HEK293 (cell line): ENCODE measurements at regions not wholly inside any gene's neighbourhood (a gene's known extent, or its start where the extent isn't known, plus 50 kb on each side); places are given as distances from the start of the nearest gene placed in this dataset.

Source experiments
- CTCF ChIA-PET: fragments of 350-600 bp; formaldehyde crosslinking; extraction: SDS; loops from one replicate; lab custom pipeline; 2021; ENCODE audit warnings: antibody characterized with exemption; lab: Yijun Ruan, JAX
- POLR2A ChIA-PET: fragments of 300-600 bp; formaldehyde crosslinking; extraction: SDS; loops from one replicate; lab custom pipeline; 2020; ENCODE audit warnings: antibody characterized with exemption, inconsistent platforms; lab: Yijun Ruan, JAX
- H3K27ac ChIP-seq: fragments of 200-500 bp; sonication (Bioruptor generic); 2 replicates; pipeline ENCODE4 v1.5.1; 2014; ENCODE audit warnings: low read depth, low read length, control low read depth, inconsistent platforms; ENCODE audit errors: extremely low read depth
- H3K36me3 ChIP-seq, 2 experiments: fragments of 200-500 bp in 1 of 2; sonication (Bioruptor generic) in 1 of 2; 1 replicate in 1 of 2; 2 replicates in 1 of 2; pipeline ENCODE4 v1.5.1; 2014 to 2017; ENCODE audit warnings: inconsistent platforms in 2 of 2, low read length in 2 of 2; ENCODE audit not compliant: control insufficient read depth in 2 of 2, insufficient read depth in 1 of 2
- H3K4me1 ChIP-seq: fragments of 200-500 bp; sonication (Bioruptor generic); 2 replicates; pipeline ENCODE4 v1.5.1; 2014; ENCODE audit warnings: mild to moderate bottlenecking, low read length, inconsistent platforms; ENCODE audit not compliant: control insufficient read depth, insufficient read depth
- H3K4me3 ChIP-seq: 2 replicates; pipeline ENCODE4 v1.5.1; 2011; ENCODE audit warnings: low read depth, mild to moderate bottlenecking, control low read depth, low read length, moderate library complexity
- H3K9me3 ChIP-seq: fragments of 200-500 bp; sonication (Bioruptor generic); 2 replicates; pipeline ENCODE4 v1.5.1; 2014; ENCODE audit warnings: low read depth, low read length, inconsistent platforms; ENCODE audit not compliant: control insufficient read depth, insufficient read depth
- GLIS2 ChIP-seq: fragments of 450-650 bp; formaldehyde crosslinking; IDR thresholded peaks from 2 replicates; pipeline ENCODE4 v1.5.1; 2016; ENCODE audit warnings: missing biosample characterization, missing genetic modification characterization
- HOXA7 ChIP-seq: sonication (generic); formaldehyde crosslinking; IDR thresholded peaks from 2 replicates; pipeline ENCODE4 v1.8.1; 2022; ENCODE audit warnings: missing genetic modification reagents, borderline replicate concordance
- ZBTB7A ChIP-seq: fragments of 450-650 bp; formaldehyde crosslinking; IDR thresholded peaks from 2 replicates; pipeline ENCODE4 v1.5.1; 2016; ENCODE audit warnings: low read depth, missing biosample characterization, missing genetic modification characterization
- ZEB2 ChIP-seq: fragments of 450-650 bp; formaldehyde crosslinking; IDR thresholded peaks from 2 replicates; pipeline ENCODE4 v1.5.1; 2016; ENCODE audit warnings: missing biosample characterization, missing genetic modification characterization
- ZNF10 ChIP-seq: fragments of 450-650 bp; formaldehyde crosslinking; IDR thresholded peaks from 2 replicates; pipeline ENCODE4 v1.5.1; 2017; ENCODE audit warnings: missing biosample characterization, missing genetic modification characterization
- ZNF146 ChIP-seq: fragments of 450-650 bp; formaldehyde crosslinking; IDR thresholded peaks from 2 replicates; pipeline ENCODE4 v1.5.1; 2016; ENCODE audit warnings: missing biosample characterization, missing genetic modification characterization
- ZNF214 ChIP-seq: fragments of 450-650 bp; formaldehyde crosslinking; IDR thresholded peaks from 2 replicates; pipeline ENCODE4 v1.5.1; 2017; ENCODE audit warnings: missing biosample characterization, mild to moderate bottlenecking, missing genetic modification characterization, borderline replicate concordance
- ZNF274 ChIP-seq, 2 experiments: fragments of 200-500 bp in 1 of 2; fragments of 450-650 bp in 1 of 2; sonication (Bioruptor generic) in 1 of 2; formaldehyde crosslinking in 1 of 2; IDR thresholded peaks; 2 replicates each; pipeline versions ENCODE4 v1.5.1 to v1.6.1; 2014 to 2016; ENCODE audit warnings: borderline replicate concordance in 1 of 2, inconsistent platforms in 1 of 2, low read length in 1 of 2, missing biosample characterization in 1 of 2, missing genetic modification characterization in 1 of 2
- ZNF302 ChIP-seq: fragments of 450-650 bp; formaldehyde crosslinking; IDR thresholded peaks from 2 replicates; pipeline ENCODE4 v1.5.1; 2016; ENCODE audit warnings: missing biosample characterization, missing genetic modification characterization, low read depth
- ZNF514 ChIP-seq: fragments of 450-650 bp; formaldehyde crosslinking; IDR thresholded peaks from 2 replicates; pipeline ENCODE4 v1.5.1; 2016; ENCODE audit warnings: missing biosample characterization, missing genetic modification characterization
- ZNF549 ChIP-seq: fragments of 450-650 bp; IDR thresholded peaks from 2 replicates; pipeline ENCODE4 v1.5.1; 2018; ENCODE audit warnings: missing biosample characterization, missing genetic modification characterization, mild to moderate bottlenecking, inconsistent platforms, moderate library complexity
- ZNF76 ChIP-seq: fragments of 450-650 bp; formaldehyde crosslinking; IDR thresholded peaks from 2 replicates; pipeline ENCODE4; 2016; ENCODE audit warnings: low read depth, missing biosample characterization, missing genetic modification characterization, borderline replicate concordance
- ZNF776 ChIP-seq: fragments of 450-650 bp; formaldehyde crosslinking; IDR thresholded peaks from 2 replicates; pipeline ENCODE4 v1.5.0; 2017; ENCODE audit warnings: missing biosample characterization, missing genetic modification characterization, borderline replicate concordance
- ZNF843 ChIP-seq: fragments of 450-650 bp; formaldehyde crosslinking; IDR thresholded peaks from 2 replicates; pipeline ENCODE4 v1.5.1; 2016; ENCODE audit warnings: missing biosample characterization, missing genetic modification characterization
- ZXDB ChIP-seq: fragments of 450-650 bp; formaldehyde crosslinking; IDR thresholded peaks from 2 replicates; pipeline ENCODE4 v1.5.1; 2016; ENCODE audit warnings: missing biosample characterization, missing genetic modification characterization
- TF ChIP-seq, protein P1 (sequence below): fragments of 450-650 bp; formaldehyde crosslinking; IDR thresholded peaks from 2 replicates; pipeline ENCODE4 v1.5.1; 2016; ENCODE audit warnings: missing biosample characterization, missing genetic modification characterization
- TF ChIP-seq, protein P2 (sequence below): IDR thresholded peaks from 2 replicates; pipeline ENCODE4 v1.6.1; 2011; ENCODE audit warnings: mild to moderate bottlenecking, low read depth, low read length, borderline replicate concordance
- TF ChIP-seq, protein P3 (sequence below): fragments of 450-650 bp; formaldehyde crosslinking; IDR thresholded peaks from 2 replicates; pipeline ENCODE4 v1.5.1; 2016; ENCODE audit warnings: missing biosample characterization, missing genetic modification characterization
- TF ChIP-seq, protein P4 (sequence below): fragments of 450-650 bp; formaldehyde crosslinking; IDR thresholded peaks from 2 replicates; pipeline ENCODE4 v1.5.1; 2016; ENCODE audit warnings: missing biosample characterization, missing genetic modification characterization

DNA sequence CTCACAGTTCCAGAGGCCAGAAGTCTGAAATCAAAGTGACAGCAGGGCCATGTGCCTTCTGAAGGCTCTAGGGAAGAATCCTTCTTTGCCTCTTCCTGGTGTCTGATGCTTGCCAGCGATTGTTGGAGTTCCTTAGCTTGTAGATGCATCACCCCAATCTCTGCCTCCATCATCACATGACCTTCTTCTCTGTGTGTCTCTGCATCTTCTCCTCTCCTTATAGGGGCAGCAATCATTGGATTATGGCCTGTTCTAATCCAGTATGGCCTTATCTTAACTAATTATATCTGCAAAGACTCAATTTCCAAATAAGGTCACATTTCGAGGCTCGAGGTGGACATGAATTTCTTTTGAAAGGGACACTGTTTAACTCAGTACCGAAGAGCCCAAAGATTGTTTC, 71.7 kb upstream of the RAI2 start (continued):
- TF ChIP-seq, protein P1, sequence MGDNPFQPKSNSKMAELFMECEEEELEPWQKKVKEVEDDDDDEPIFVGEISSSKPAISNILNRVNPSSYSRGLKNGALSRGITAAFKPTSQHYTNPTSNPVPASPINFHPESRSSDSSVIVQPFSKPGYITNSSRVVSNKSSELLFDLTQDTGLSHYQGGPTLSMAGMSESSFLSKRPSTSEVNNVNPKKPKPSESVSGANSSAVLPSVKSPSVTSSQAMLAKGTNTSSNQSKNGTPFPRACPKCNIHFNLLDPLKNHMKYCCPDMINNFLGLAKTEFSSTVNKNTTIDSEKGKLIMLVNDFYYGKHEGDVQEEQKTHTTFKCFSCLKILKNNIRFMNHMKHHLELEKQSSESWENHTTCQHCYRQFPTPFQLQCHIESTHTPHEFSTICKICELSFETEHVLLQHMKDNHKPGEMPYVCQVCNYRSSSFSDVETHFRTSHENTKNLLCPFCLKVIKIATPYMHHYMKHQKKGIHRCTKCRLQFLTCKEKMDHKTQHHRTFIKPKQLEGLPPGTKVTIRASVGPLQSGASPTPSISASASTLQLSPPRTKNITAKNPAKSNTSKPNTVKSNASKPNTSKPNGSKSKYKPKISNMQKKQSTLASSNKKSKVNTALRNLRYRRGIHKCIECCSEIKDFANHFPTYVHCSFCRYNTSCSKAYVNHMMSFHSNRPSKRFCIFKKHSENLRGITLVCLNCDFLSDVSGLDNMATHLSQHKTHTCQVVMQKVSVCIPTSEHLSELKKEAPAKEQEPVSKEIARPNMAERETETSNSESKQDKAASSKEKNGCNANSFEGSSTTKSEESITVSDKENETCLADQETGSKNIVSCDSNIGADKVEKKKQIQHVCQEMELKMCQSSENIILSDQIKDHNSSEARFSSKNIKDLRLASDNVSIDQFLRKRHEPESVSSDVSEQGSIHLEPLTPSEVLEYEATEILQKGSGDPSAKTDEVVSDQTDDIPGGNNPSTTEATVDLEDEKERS (tag by site-specific recombination) = no peak
- TF ChIP-seq, protein P2, sequence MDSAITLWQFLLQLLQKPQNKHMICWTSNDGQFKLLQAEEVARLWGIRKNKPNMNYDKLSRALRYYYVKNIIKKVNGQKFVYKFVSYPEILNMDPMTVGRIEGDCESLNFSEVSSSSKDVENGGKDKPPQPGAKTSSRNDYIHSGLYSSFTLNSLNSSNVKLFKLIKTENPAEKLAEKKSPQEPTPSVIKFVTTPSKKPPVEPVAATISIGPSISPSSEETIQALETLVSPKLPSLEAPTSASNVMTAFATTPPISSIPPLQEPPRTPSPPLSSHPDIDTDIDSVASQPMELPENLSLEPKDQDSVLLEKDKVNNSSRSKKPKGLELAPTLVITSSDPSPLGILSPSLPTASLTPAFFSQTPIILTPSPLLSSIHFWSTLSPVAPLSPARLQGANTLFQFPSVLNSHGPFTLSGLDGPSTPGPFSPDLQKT = no peak
- TF ChIP-seq ZXDB (no peak), HOXA7 (CRISPR knock-in tag) (no peak), ZNF76 (tag by site-specific recombination) (no peak), ZNF274 (IDR thresholded peaks at IDR 0.05; ENCODE audit: low read length) (no peak), ZNF274 (tag by site-specific recombination; IDR thresholded peaks at IDR 0.05; ENCODE audit: borderline replicate concordance) (no peak), ZNF776 (tag by site-specific recombination) (no peak)

DNA sequence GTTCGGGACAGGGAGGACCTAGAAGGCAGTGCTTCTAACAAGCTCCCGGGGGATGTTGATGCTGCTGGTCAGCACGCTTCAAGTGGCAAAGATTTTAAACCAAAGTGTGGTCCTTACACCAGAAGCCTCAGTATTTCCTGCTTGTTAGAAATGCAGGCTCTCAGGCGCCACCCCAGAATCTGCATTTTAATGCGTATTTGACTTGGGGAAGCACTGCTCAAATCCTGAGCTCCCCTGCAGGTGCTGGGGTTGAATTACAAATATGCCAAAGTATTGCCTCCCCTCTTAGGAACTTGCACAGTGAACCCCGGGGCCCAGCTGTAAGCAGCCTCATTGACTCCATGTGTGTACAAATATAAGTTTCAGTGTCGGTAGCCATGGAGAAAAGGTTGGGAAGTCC, 70.8 kb upstream of the RAI2 start:
- no peak for TF ChIP-seq ZNF146 (tag by site-specific recombination)
- no peak for TF ChIP-seq ZNF274 (IDR thresholded peaks at IDR 0.05; ENCODE audit: low read length)
- TF ChIP-seq ZNF274 (tag by site-specific recombination; IDR thresholded peaks at IDR 0.05; ENCODE audit: borderline replicate concordance) = no peak
- no peak for TF ChIP-seq ZNF214 (tag by site-specific recombination)
- no peak for TF ChIP-seq ZEB2 (tag by site-specific recombination)
- TF ChIP-seq GLIS2 (tag by site-specific recombination) = no peak
- no peak for TF ChIP-seq ZNF302 (tag by site-specific recombination)
- no peak for TF ChIP-seq ZNF514 (tag by site-specific recombination)
- no peak for TF ChIP-seq ZNF549 (tag by site-specific recombination)
- no peak for TF ChIP-seq ZBTB7A
- TF ChIP-seq, all 188 proteins: peak for 0
- Histone ChIP-seq H3K4me1 (no peaks in the 10 kb centered on the region), H3K9me3 (no peaks in the 10 kb centered on the region), H3K27ac (no peak overlapping the region), H3K4me3 (no peak overlapping the region), H3K36me3 (no peaks in the 10 kb centered on the region)
- ChIA-PET CTCF (interaction anchor here (1.0 to 2.5 kb wide), 6 partner anchors 9 to 780 kb away, joined by 3 to 22 read pairs (median 4); no protein-coding TSS in a partner anchor), POLR2A (no interaction called here)

DNA sequence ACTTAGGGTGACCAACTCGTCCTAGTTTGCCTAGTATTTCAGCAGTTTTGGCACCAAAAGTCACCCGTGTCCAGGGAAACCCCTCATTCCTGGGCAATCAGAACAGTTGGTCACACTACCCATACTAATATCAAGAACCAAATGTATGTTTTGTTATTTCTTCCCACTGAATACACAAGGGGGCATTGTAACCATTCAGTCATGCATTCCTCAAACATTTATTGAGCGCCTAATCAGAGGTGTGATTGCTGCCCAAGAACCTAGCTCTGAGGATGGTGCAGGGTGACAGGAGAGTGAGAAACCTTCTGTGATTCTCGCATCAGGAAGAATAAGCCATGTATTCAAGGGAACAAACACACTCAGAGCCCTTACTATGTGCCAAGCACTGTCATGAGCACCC, 69.8 kb upstream of the RAI2 start:
- ChIA-PET CTCF (interaction anchor here (0.7 to 2.5 kb wide), 7 partner anchors 9 to 779 kb away, joined by 3 to 22 read pairs (median 4); no protein-coding TSS in a partner anchor), POLR2A (no interaction called here)
- Histone ChIP-seq H3K4me1 (no peaks in the 10 kb centered on the region), H3K9me3 (no peaks in the 10 kb centered on the region), H3K27ac (no peak overlapping the region), H3K36me3 (no peaks in the 10 kb centered on the region), H3K4me3 (no peak overlapping the region)
- TF ChIP-seq, protein P3, sequence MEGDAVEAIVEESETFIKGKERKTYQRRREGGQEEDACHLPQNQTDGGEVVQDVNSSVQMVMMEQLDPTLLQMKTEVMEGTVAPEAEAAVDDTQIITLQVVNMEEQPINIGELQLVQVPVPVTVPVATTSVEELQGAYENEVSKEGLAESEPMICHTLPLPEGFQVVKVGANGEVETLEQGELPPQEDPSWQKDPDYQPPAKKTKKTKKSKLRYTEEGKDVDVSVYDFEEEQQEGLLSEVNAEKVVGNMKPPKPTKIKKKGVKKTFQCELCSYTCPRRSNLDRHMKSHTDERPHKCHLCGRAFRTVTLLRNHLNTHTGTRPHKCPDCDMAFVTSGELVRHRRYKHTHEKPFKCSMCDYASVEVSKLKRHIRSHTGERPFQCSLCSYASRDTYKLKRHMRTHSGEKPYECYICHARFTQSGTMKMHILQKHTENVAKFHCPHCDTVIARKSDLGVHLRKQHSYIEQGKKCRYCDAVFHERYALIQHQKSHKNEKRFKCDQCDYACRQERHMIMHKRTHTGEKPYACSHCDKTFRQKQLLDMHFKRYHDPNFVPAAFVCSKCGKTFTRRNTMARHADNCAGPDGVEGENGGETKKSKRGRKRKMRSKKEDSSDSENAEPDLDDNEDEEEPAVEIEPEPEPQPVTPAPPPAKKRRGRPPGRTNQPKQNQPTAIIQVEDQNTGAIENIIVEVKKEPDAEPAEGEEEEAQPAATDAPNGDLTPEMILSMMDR (tag by site-specific recombination) = peak; percentile 35; the same call in 1 of the 2 replicates
- TF ChIP-seq, protein P4, sequence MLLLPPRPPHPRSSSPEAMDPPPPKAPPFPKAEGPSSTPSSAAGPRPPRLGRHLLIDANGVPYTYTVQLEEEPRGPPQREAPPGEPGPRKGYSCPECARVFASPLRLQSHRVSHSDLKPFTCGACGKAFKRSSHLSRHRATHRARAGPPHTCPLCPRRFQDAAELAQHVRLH (tag by site-specific recombination) = no peak
- TF ChIP-seq ZNF843 (tag by site-specific recombination) (no peak), ZNF10 (tag by site-specific recombination) (0 out of 2 replicates have a peak, but pooled peaks have one; percentile 17)
